ENCODE measurements at regions not wholly inside any gene's neighbourhood (a gene's known extent, or its start where the extent isn't known, plus 50 kb on each side); places are given as distances from the start of the nearest gene placed in this dataset.

- intact Hi-C loops (cut with DNase I), result no loop called here
- Histone ChIP-seq H3K27ac (ENCODE audit: low read depth in 2 of 2, low read length in 2 of 2) (no peak overlapping the region), H3K4me1 (ENCODE audit: control insufficient read depth in 2 of 3, insufficient read depth in 2 of 3, low read depth in 1 of 3, low read length in 3 of 3) (no peaks in the 10 kb centered on the region), H3K27me3 (ENCODE audit: control insufficient read depth, insufficient read depth, low read length) (no peaks in the 10 kb centered on the region), H3K4me3 (ENCODE audit: low read length in 3 of 3) (no peak overlapping the region), H3K9me3 (ENCODE audit: control insufficient read depth in 2 of 3, insufficient read depth in 1 of 3, low read length in 3 of 3) (no peaks in the 10 kb centered on the region), H3K36me3 (ENCODE audit: control insufficient read depth in 2 of 3, insufficient read depth in 3 of 3, low read length in 3 of 3) (no peaks in the 10 kb centered on the region), H3K9ac (ENCODE audit: low read length in 3 of 3) (no peak overlapping the region)
- DNase-seq, result no peak
- no peak for TF ChIP-seq CTCF (IDR thresholded peaks at IDR 0.05; ENCODE audit: borderline replicate concordance, extremely low read depth, insufficient read depth)
- FAIRE-seq, result no peak
Measured at GRCh38 chrX:125096870-125097269, 222.8 kb upstream of the TEX13C start.

- DNase-seq, result no peak
- Histone ChIP-seq H3K27me3 (ENCODE audit: control insufficient read depth, insufficient read depth, low read length) (no peaks in the 10 kb centered on the region), H3K4me1 (ENCODE audit: control insufficient read depth in 2 of 3, insufficient read depth in 2 of 3, low read depth in 1 of 3, low read length in 3 of 3) (no peaks in the 10 kb centered on the region), H3K9ac (ENCODE audit: low read length in 3 of 3) (no peak overlapping the region), H3K9me3 (ENCODE audit: control insufficient read depth in 2 of 3, insufficient read depth in 1 of 3, low read length in 3 of 3) (no peaks in the 10 kb centered on the region), H3K27ac (ENCODE audit: low read depth in 2 of 2, low read length in 2 of 2) (no peak overlapping the region), H3K4me3 (ENCODE audit: low read length in 3 of 3) (no peak overlapping the region), H3K36me3 (ENCODE audit: control insufficient read depth in 2 of 3, insufficient read depth in 3 of 3, low read length in 3 of 3) (no peaks in the 10 kb centered on the region)
- no peak for TF ChIP-seq CTCF (IDR thresholded peaks at IDR 0.05; ENCODE audit: borderline replicate concordance, extremely low read depth, insufficient read depth)
- intact Hi-C loops (cut with DNase I), result no loop called here
- FAIRE-seq, result no peak
Measured at GRCh38 chrX:125101971-125102755, 217.5 kb upstream of the TEX13C start.

GRCh38 chrX:125103693-125104092 lies 216.0 kb upstream of the TEX13C start:
- Histone ChIP-seq H3K4me3 (ENCODE audit: low read length in 3 of 3) (no peak overlapping the region), H3K9ac (ENCODE audit: low read length in 3 of 3) (no peak overlapping the region), H3K27ac (ENCODE audit: low read depth in 2 of 2, low read length in 2 of 2) (no peak overlapping the region), H3K36me3 (ENCODE audit: control insufficient read depth in 2 of 3, insufficient read depth in 3 of 3, low read length in 3 of 3) (no peaks in the 10 kb centered on the region), H3K4me1 (ENCODE audit: control insufficient read depth in 2 of 3, insufficient read depth in 2 of 3, low read depth in 1 of 3, low read length in 3 of 3) (no peaks in the 10 kb centered on the region), H3K9me3 (ENCODE audit: control insufficient read depth in 2 of 3, insufficient read depth in 1 of 3, low read length in 3 of 3) (no peaks in the 10 kb centered on the region), H3K27me3 (ENCODE audit: control insufficient read depth, insufficient read depth, low read length) (no peaks in the 10 kb centered on the region)
- no peak for FAIRE-seq
- no peak for TF ChIP-seq CTCF (IDR thresholded peaks at IDR 0.05; ENCODE audit: borderline replicate concordance, extremely low read depth, insufficient read depth)
- intact Hi-C loops (cut with DNase I), result no loop called here
- DNase-seq, result no peak
